Loucy (cell line): ENCODE measurements at regions not wholly inside any gene's neighbourhood (a gene's known extent, or its start where the extent isn't known, plus 50 kb on each side); places are given as distances from the start of the nearest gene placed in this dataset.

Source experiments
- H2AFZ ChIP-seq: fragments of 200-600 bp; sonication (generic); 2 replicates; pipeline ENCODE4 v1.6.0; 2016; ENCODE audit warnings: antibody characterized with exemption, mild to moderate bottlenecking, low read length, moderate library complexity
- H3F3A ChIP-seq: fragments of 200-600 bp; 2 replicates; pipeline ENCODE4 v1.6.0; 2016; ENCODE audit warnings: antibody characterized with exemption, low read depth, mild to moderate bottlenecking
- H3K27me3 ChIP-seq: fragments of 200-600 bp; sonication (generic); 2 replicates; pipeline ENCODE4 v1.6.1; 2014; ENCODE audit warnings: low read length, mild to moderate bottlenecking; ENCODE audit not compliant: insufficient read depth, poor library complexity, severe bottlenecking
- H3K36me3 ChIP-seq: fragments of 200-600 bp; sonication (generic); 2 replicates; pipeline ENCODE4 v1.6.1; 2016; ENCODE audit warnings: low read length; ENCODE audit not compliant: insufficient read depth
- H3K4me1 ChIP-seq: fragments of 200-600 bp; sonication (generic); 2 replicates; pipeline ENCODE4 v1.5.1; 2014; ENCODE audit warnings: low read length, mild to moderate bottlenecking; ENCODE audit not compliant: insufficient read depth, poor library complexity, severe bottlenecking
- H3K4me2 ChIP-seq: fragments of 200-600 bp; sonication (generic); 2 replicates; pipeline ENCODE4 v1.6.0; 2014; ENCODE audit warnings: antibody characterized with exemption, low read length, low read depth, mild to moderate bottlenecking; ENCODE audit not compliant: poor library complexity, severe bottlenecking
- H3K4me3 ChIP-seq: fragments of 200-600 bp; sonication (generic); 2 replicates; pipeline ENCODE4 v1.5.1; 2014; ENCODE audit warnings: low read length, mild to moderate bottlenecking, mixed read lengths; ENCODE audit not compliant: poor library complexity, severe bottlenecking
- H3K79me2 ChIP-seq: fragments of 200-600 bp; sonication (generic); 2 replicates; pipeline ENCODE4 v1.6.1; 2014; ENCODE audit warnings: low read length; ENCODE audit not compliant: insufficient read depth
- H3K9ac ChIP-seq: fragments of 200-600 bp; sonication (generic); 2 replicates; pipeline ENCODE4 v1.6.0; 2014; ENCODE audit warnings: mild to moderate bottlenecking, low read depth, low read length, moderate library complexity; ENCODE audit not compliant: poor library complexity, severe bottlenecking
- H3K9me2 ChIP-seq: fragments of 200-600 bp; sonication (generic); replicated peaks from 2 replicates; pipeline ENCODE4 v1.6.1; 2016; ENCODE audit warnings: low read depth, low read length, mixed read lengths
- H3K9me3 ChIP-seq: fragments of 200-600 bp; sonication (generic); 2 replicates; pipeline ENCODE4 v1.6.1; 2014; ENCODE audit warnings: mild to moderate bottlenecking, antibody characterized with exemption, low read length, low read depth; ENCODE audit not compliant: insufficient read depth
- H4K20me1 ChIP-seq: fragments of 200-600 bp; sonication (generic); 2 replicates; pipeline ENCODE4 v1.6.0; 2014; ENCODE audit warnings: antibody characterized with exemption, low read length, mild to moderate bottlenecking; ENCODE audit not compliant: insufficient read depth, poor library complexity, severe bottlenecking
- CTCF ChIP-seq: fragments of 200-600 bp; sonication (generic); conservative IDR thresholded peaks from 2 replicates; pipeline ENCODE4 v1.5.1; 2014; ENCODE audit warnings: mild to moderate bottlenecking, antibody characterized with exemption, low read length
- EZH2phosphoT487 ChIP-seq: fragments of 200-600 bp; IDR thresholded peaks from 2 replicates; pipeline ENCODE4 v1.6.1; 2018; ENCODE audit warnings: antibody characterized with exemption, mild to moderate bottlenecking, moderate library complexity, borderline replicate concordance

- H3K9me2 ChIP-seq, result no peaks in the 10 kb centered on the region
- no peak for TF ChIP-seq CTCF
- H2AFZ ChIP-seq, result no peak overlapping the region
- no peaks in the 10 kb centered on the region for H3K27me3 ChIP-seq
- H3K4me1 ChIP-seq, result peaks cover 15% of the 10 kb centered on the region
- 0 out of 2 replicates have a peak, but pooled peaks cover 6% of the 10 kb centered on the region for H3K36me3 ChIP-seq
- H4K20me1 ChIP-seq, result peaks cover 4% of the 10 kb centered on the region
- H3F3A ChIP-seq, result no peaks in the 10 kb centered on the region
- no peak overlapping the region for H3K9ac ChIP-seq
- H3K9me3 ChIP-seq, result no peaks in the 10 kb centered on the region
- no peak overlapping the region for H3K4me2 ChIP-seq
- no peak overlapping the region for H3K4me3 ChIP-seq
- peaks cover 32% of the 10 kb centered on the region; the same call in 1 of the 2 replicates for H3K79me2 ChIP-seq
Observed at GRCh38 chr13:73981595-73981994, 152.6 kb downstream of the KLF12 start.

- Histone ChIP-seq H3F3A (0 out of 2 replicates have a peak, but pooled peaks cover 5% of the 10 kb centered on the region), H3K9ac (no peak overlapping the region), H3K4me2 (no peak overlapping the region), H3K4me3 (no peak overlapping the region), H3K9me3 (no peaks in the 10 kb centered on the region), H2AFZ (no peak overlapping the region), H4K20me1 (no peaks in the 10 kb centered on the region), H3K4me1 (peaks cover 8% of the 10 kb centered on the region), H3K9me2 (no peaks in the 10 kb centered on the region), H3K27me3 (no peaks in the 10 kb centered on the region), H3K36me3 (no peaks in the 10 kb centered on the region), H3K79me2 (peaks cover 44% of the 10 kb centered on the region; the same call in 1 of the 2 replicates)
- TF ChIP-seq EZH2phosphoT487 (no peak), CTCF (no peak)
Observed at GRCh38 chr13:73975767-73976166, 158.4 kb downstream of the KLF12 start.

GRCh38 chr13:73974051-73974450 is 160.2 kb downstream of the KLF12 start:
- Histone ChIP-seq H3K4me1 (peaks cover 19% of the 10 kb centered on the region), H4K20me1 (no peaks in the 10 kb centered on the region), H3K9me3 (no peaks in the 10 kb centered on the region), H3K9me2 (no peaks in the 10 kb centered on the region), H3K4me3 (no peak overlapping the region), H3K4me2 (no peak overlapping the region), H3K36me3 (no peaks in the 10 kb centered on the region), H3K27me3 (no peaks in the 10 kb centered on the region), H2AFZ (no peak overlapping the region), H3F3A (0 out of 2 replicates have a peak, but pooled peaks cover 5% of the 10 kb centered on the region), H3K79me2 (peaks cover 47% of the 10 kb centered on the region; the same call in 1 of the 2 replicates), H3K9ac (no peak overlapping the region)
- no peak for TF ChIP-seq CTCF
- TF ChIP-seq EZH2phosphoT487, result no peak
